Activated CD8-positive, alpha-beta memory T cell treated with anti-CD3 and anti-CD28 coated beads, Interleukin-2, amount 10 ng/mL, durations not matched to agents 7 days and 5 days (primary cell): ENCODE measurements at regions not wholly inside any gene's neighbourhood (a gene's known extent, or its start where the extent isn't known, plus 50 kb on each side); places are given as distances from the start of the nearest gene placed in this dataset.
"Not testable (repeated sequence)": the region's sequence is repeated elsewhere in the genome, so short reads cannot be mapped to it uniquely, and the experiment has no call there.

ENCODE experiments used
- ATAC-seq: fragments of 150-1000 bp; cut with Tn5 transposase; one replicate; pipeline ENCODE4 v1.10.0; 2021; ENCODE audit warnings: moderate library complexity
- CTCF ChIA-PET: fragments of 350-600 bp; sonication (Branson Sonifier 250); formaldehyde crosslinking; loops from one replicate; lab custom pipeline; 2021; ENCODE audit warnings: antibody characterized with exemption; lab: Charles Lee
- DNase-seq: peaks from one replicate; pipeline ENCODE4 v3.0.0-alpha.2; 2020
- H3K27ac Mint-ChIP-seq: one replicate; pipeline ENCODE4 v1.8.0; 2021; ENCODE audit warnings: mild to moderate bottlenecking, mixed read lengths
- H3K27me3 Mint-ChIP-seq: one replicate; pipeline ENCODE4 v1.8.0; 2021; ENCODE audit warnings: mixed read lengths
- H3K36me3 Mint-ChIP-seq: one replicate; pipeline ENCODE4 v1.8.0; 2021; ENCODE audit warnings: mild to moderate bottlenecking, mixed read lengths
- H3K4me1 Mint-ChIP-seq: one replicate; pipeline ENCODE4 v1.8.0; 2021; ENCODE audit warnings: mixed read lengths
- H3K4me3 Mint-ChIP-seq: one replicate; pipeline ENCODE4 v1.8.0; 2021; ENCODE audit warnings: mild to moderate bottlenecking, moderate library complexity, mixed read lengths
- H3K9me3 Mint-ChIP-seq: one replicate; pipeline ENCODE4 v1.8.0; 2022; ENCODE audit warnings: low read depth, mixed read lengths

GRCh38 chrX:1027680-1028079, 184.8 kb downstream of the CRLF2 start:
- peaks cover 21% of the 10 kb centered on the region for H3K9me3 Mint-ChIP-seq
- no peak overlapping the region for H3K27ac Mint-ChIP-seq
- CTCF ChIA-PET: no interaction called here
- peaks cover 14% of the 10 kb centered on the region for H3K4me1 Mint-ChIP-seq
- ATAC-seq: no peak
- no peak overlapping the region for H3K4me3 Mint-ChIP-seq
- no peaks in the 10 kb centered on the region for H3K27me3 Mint-ChIP-seq
- no peak for DNase-seq
- H3K36me3 Mint-ChIP-seq: peaks cover 4% of the 10 kb centered on the region

DNA sequence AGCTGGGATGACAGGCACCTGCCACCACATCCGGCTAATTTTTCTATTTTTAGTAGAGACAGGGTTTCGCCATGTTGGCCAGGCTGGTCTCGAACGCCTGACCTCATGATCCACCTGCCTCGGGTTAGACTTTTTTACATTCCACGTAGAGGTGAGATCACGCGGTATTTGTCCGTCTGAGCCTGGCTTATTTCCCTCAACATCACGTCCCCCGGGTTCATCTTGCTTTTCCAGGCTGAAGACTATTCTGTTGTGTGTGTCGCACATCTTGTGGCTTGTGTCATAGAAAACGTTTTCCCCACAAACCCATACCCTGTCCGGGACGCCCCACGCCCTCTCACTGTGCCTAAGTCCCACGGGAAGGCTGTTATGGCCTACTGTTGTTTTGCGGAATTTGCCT, 185.3 kb downstream of the CRLF2 start:
- ATAC-seq: no peak

GRCh38 chrX:1026263-1027015, 186.0 kb downstream of the CRLF2 start:
- H3K36me3 Mint-ChIP-seq: peaks cover 4% of the 10 kb centered on the region
- DNase-seq (no peak), ATAC-seq (no peak)
- no peak overlapping the region for H3K4me3 Mint-ChIP-seq
- CTCF ChIA-PET: no interaction called here
- peaks cover 14% of the 10 kb centered on the region for H3K4me1 Mint-ChIP-seq
- no peak overlapping the region for H3K27ac Mint-ChIP-seq
- H3K9me3 Mint-ChIP-seq: peaks cover 19% of the 10 kb centered on the region
- H3K27me3 Mint-ChIP-seq: no peaks in the 10 kb centered on the region

More for the DNA sequence above, 185.3 kb downstream of the CRLF2 start:
- no peak for DNase-seq
- Mint-ChIP-seq H3K4me3 (no peak overlapping the region), H3K27ac (no peak overlapping the region), H3K9me3 (peaks cover 19% of the 10 kb centered on the region), H3K4me1 (peaks cover 14% of the 10 kb centered on the region), H3K27me3 (no peaks in the 10 kb centered on the region), H3K36me3 (peaks cover 4% of the 10 kb centered on the region)
- CTCF ChIA-PET: no interaction called here

GRCh38 chrX:1025413-1025812, 187.0 kb downstream of the CRLF2 start:
- no peak for ATAC-seq

DNA sequence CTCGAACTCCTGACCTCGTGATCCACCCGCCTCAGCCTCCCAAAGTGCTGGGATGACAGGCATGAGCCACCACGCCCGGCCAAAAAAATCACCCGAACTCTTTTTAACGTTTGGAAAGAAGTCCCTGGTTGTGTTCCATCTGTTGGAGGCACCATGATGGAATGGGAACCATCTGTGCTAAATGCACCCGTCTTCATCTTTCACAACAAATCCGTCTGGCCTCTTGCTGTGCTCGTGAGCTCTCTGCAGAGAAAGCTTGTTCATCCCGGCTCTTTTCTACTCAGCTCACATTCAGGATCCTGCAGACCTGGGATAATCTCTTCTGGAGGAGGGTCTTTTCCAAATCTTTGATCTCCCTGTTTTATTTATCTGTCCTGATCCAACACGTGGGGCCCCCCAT, 188.8 kb downstream of the CRLF2 start:
- CTCF ChIA-PET: no interaction called here
- Mint-ChIP-seq H3K9me3 (peaks cover 11% of the 10 kb centered on the region), H3K4me3 (no peak overlapping the region), H3K27me3 (no peaks in the 10 kb centered on the region), H3K4me1 (peaks cover 14% of the 10 kb centered on the region), H3K27ac (no peak overlapping the region), H3K36me3 (peaks cover 4% of the 10 kb centered on the region)
- DNase-seq: no peak
- no peak for ATAC-seq

More at GRCh38 chrX:1025413-1025812, 187.0 kb downstream of the CRLF2 start:
- H3K4me1 Mint-ChIP-seq: peaks cover 14% of the 10 kb centered on the region
- H3K36me3 Mint-ChIP-seq: peaks cover 4% of the 10 kb centered on the region
- H3K4me3 Mint-ChIP-seq: no peak overlapping the region
- H3K27ac Mint-ChIP-seq: no peak overlapping the region
- peaks cover 19% of the 10 kb centered on the region for H3K9me3 Mint-ChIP-seq
- no peak for DNase-seq
- CTCF ChIA-PET: no interaction called here
- no peaks in the 10 kb centered on the region for H3K27me3 Mint-ChIP-seq

DNA sequence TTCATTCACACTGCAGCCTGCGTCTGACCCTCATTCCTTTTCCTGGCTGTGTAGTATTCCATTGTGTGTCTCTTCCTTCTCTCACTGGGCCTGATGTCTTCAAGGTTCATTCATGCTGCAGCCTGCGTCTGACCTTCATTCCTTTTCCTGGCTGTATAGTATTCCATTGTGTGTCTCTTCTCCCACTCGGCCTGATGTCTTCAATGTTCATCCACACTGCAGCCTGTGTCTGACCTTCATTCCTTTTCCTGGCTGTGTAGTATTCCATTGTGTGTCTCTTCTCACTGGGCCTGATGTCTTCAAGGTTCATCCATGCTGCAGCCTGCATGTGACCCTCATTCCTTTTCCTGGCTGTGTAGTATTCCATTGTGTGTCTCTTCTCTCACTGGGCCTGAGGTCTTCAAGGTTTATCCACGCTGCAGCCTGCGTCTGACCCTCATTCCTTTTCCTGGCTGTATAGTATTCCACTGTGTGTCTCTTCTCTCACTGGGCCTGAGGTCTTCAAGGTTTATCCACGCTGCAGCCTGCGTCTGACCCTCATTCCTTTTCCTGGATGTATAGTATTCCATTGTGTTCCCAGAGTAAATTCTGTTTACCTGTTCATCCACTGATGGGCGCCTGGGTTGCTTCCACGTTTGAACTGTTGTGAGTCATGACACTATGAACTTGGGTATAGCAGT, 191.0 kb downstream of the CRLF2 start:
- H3K4me1 Mint-ChIP-seq, H3K4me3 Mint-ChIP-seq, DNase-seq, CTCF ChIA-PET, H3K36me3 Mint-ChIP-seq, H3K27me3 Mint-ChIP-seq, H3K27ac Mint-ChIP-seq, ATAC-seq: not testable (repeated sequence)
- H3K9me3 Mint-ChIP-seq: peaks cover 10% of the 10 kb centered on the region

GRCh38 chrX:1020634-1021166, 191.7 kb downstream of the CRLF2 start:
- CTCF ChIA-PET: no interaction called here
- peaks cover 10% of the 10 kb centered on the region for H3K9me3 Mint-ChIP-seq
- H3K4me1 Mint-ChIP-seq: no peaks in the 10 kb centered on the region
- DNase-seq: no peak
- no peak overlapping the region for H3K4me3 Mint-ChIP-seq
- peaks cover 2% of the 10 kb centered on the region for H3K36me3 Mint-ChIP-seq
- no peak for ATAC-seq
- no peak overlapping the region for H3K27ac Mint-ChIP-seq
- H3K27me3 Mint-ChIP-seq: no peaks in the 10 kb centered on the region

GRCh38 chrX:1016926-1017325, 195.5 kb downstream of the CRLF2 start:
- DNase-seq, ATAC-seq, H3K36me3 Mint-ChIP-seq, H3K4me3 Mint-ChIP-seq, CTCF ChIA-PET, H3K27ac Mint-ChIP-seq, H3K9me3 Mint-ChIP-seq, H3K4me1 Mint-ChIP-seq, H3K27me3 Mint-ChIP-seq: not testable (repeated sequence)

- H3K9me3 Mint-ChIP-seq, ATAC-seq, H3K4me1 Mint-ChIP-seq, CTCF ChIA-PET, H3K27ac Mint-ChIP-seq, H3K4me3 Mint-ChIP-seq, DNase-seq, H3K36me3 Mint-ChIP-seq, H3K27me3 Mint-ChIP-seq: not testable (repeated sequence)
These were observed 196.2 kb downstream of the CRLF2 start for GRCh38 chrX:1016281-1016680.

DNA sequence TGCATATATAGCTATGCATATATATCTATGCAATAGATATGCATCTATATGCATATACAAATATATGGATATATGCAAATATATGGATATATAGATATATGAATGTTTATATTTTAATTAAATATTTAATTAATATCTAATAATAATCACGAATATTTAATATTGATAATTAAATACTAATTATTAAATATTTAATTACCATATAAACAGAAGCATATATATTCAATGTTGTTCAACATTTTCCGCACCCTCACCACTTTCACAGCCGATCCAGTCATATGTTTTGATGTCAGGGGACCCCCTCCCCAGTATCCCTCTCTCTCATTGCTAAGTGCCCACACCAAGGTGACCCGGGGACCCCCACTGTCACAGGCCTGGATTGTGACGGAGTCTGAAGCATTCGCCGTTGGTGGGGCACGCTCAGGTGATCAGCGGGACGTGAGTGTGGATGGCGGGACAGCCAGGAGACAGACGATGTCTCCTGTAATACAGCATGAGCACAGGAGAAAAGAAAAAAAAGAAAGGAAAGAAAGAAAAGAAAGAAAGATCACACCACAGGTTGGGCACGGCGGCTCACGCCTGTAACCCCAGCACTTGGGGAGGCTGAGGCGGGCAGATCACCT, 199.7 kb downstream of the CRLF2 start:
- Mint-ChIP-seq H3K9me3 (peaks cover 8% of the 10 kb centered on the region), H3K4me1 (no peaks in the 10 kb centered on the region), H3K36me3 (no peaks in the 10 kb centered on the region), H3K4me3 (no peak overlapping the region), H3K27ac (no peak overlapping the region), H3K27me3 (no peaks in the 10 kb centered on the region)
- ATAC-seq: no peak
- DNase-seq: no peak
- CTCF ChIA-PET: no interaction called here

- CTCF ChIA-PET: no interaction called here
- Mint-ChIP-seq H3K27ac (no peak overlapping the region), H3K4me1 (no peaks in the 10 kb centered on the region)
These were observed 200.7 kb downstream of the CRLF2 start for GRCh38 chrX:1011691-1012283.

DNA sequence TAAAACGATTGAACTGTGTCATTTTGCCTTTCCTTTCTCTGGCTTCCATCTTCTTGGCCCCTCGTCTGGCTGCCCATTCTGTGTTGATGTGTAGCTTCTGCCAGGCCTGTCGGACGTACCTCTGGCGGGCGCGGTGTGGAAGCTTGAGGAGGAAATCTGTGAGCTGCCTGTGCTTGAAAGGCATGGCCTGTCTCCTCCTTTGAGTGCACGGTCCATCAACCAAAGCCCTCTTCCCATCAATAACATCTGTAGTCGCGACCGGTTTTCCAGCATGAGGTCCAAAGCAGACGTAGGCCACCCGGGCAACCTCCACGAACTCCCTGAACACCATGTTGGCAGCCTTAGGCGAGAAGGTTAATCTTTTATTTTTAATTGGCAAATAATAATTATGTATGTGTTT, 202.7 kb downstream of the CRLF2 start:
- Mint-ChIP-seq H3K9me3 (peaks cover 6% of the 10 kb centered on the region), H3K27ac (no peak overlapping the region), H3K36me3 (no peaks in the 10 kb centered on the region), H3K27me3 (no peaks in the 10 kb centered on the region), H3K4me3 (no peak overlapping the region), H3K4me1 (no peaks in the 10 kb centered on the region)
- CTCF ChIA-PET: no interaction called here
- no peak for DNase-seq
- no peak for ATAC-seq

More at GRCh38 chrX:1011691-1012283, 200.7 kb downstream of the CRLF2 start:
- Mint-ChIP-seq H3K9me3 (peaks cover 6% of the 10 kb centered on the region), H3K4me3 (no peak overlapping the region), H3K36me3 (no peaks in the 10 kb centered on the region), H3K27me3 (no peaks in the 10 kb centered on the region)
- ATAC-seq: no peak
- DNase-seq: no peak

GRCh38 chrX:1006156-1006730, 206.2 kb downstream of the CRLF2 start:
- ATAC-seq (no peak), DNase-seq (no peak)
- CTCF ChIA-PET: no interaction called here
- Mint-ChIP-seq H3K36me3 (no peaks in the 10 kb centered on the region), H3K27ac (no peak overlapping the region), H3K27me3 (no peaks in the 10 kb centered on the region), H3K4me3 (no peak overlapping the region), H3K9me3 (peaks cover 2% of the 10 kb centered on the region), H3K4me1 (no peaks in the 10 kb centered on the region)
